ENCODE measurements at regions not wholly inside any gene's neighbourhood (a gene's known extent, or its start where the extent isn't known, plus 50 kb on each side); places are given as distances from the start of the nearest gene placed in this dataset.
"Not testable (repeated sequence)": the region's sequence is repeated elsewhere in the genome, so short reads cannot be mapped to it uniquely, and the experiment has no call there.

DNA sequence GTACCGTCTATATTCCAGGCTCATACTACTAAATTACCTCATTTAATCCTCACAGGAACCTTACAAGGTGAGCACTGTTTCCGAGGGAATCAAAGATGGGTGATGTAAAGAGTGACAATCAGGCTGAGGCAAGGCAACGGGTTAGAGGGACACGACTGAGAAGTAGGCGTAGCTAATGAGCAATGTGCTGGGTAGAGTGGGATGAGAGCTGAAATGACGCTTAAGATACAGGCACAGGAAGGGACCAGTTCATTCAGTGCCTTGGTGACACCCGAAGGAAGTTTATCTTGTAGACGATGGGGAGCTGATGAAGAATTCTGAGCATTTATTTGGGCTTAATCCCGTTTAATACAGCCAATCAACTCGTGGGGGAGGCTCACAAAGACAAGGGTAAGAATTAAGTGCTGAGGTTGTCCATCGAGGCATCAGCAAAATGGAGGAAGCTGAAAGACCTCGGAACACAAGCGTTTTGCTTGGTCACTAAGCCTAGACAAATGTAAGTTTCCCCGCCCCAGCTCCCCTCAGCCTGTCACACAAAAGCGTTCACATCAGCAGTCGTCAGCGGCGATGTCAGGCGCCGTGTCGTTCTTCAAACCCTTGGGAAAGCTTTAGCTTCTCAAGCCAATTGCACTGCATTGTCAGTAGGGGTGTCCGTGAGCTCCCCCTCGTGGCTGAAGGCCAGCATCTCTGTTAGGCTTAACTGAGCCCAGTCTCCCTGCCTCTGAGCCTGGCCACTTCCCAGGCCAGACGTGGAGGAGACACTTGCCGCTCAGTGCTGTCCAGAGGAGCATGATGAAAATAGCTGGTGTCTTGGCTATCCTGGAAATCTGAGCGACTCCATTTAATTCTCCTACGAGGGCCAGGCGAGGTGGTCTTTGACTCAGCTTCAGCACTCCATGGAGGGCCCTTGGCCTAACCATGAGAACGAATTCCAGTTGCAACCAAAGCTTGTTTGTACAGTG lies 288.5 kb upstream of the G2E3 start:
- DNase-seq = peak; percentile 64

DNA sequence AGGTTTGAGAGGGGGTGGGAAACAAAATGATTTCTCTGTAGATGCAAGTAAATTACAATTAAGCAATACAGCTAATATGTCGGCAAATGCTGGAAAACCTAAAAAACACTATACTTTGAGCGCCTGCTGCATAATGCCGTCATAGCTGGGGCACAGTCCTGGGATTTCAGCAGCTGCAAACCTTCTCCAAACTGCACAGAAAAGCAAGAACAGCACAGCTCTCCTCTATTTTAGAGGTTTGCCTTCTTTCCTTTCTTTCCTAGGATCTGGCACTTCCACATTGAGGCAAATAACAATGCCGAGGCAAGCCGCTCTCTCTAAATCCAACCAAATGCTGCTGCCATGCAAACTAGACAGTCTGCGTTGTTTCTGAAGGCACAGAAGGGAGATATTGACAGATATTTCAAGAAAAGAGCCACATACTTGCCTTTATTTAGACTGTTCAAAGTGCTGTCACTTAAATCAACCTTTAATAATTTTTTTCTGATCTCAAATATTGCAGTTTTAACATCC lies 287.1 kb upstream of the G2E3 start:
- DNase-seq = no peak

DNA sequence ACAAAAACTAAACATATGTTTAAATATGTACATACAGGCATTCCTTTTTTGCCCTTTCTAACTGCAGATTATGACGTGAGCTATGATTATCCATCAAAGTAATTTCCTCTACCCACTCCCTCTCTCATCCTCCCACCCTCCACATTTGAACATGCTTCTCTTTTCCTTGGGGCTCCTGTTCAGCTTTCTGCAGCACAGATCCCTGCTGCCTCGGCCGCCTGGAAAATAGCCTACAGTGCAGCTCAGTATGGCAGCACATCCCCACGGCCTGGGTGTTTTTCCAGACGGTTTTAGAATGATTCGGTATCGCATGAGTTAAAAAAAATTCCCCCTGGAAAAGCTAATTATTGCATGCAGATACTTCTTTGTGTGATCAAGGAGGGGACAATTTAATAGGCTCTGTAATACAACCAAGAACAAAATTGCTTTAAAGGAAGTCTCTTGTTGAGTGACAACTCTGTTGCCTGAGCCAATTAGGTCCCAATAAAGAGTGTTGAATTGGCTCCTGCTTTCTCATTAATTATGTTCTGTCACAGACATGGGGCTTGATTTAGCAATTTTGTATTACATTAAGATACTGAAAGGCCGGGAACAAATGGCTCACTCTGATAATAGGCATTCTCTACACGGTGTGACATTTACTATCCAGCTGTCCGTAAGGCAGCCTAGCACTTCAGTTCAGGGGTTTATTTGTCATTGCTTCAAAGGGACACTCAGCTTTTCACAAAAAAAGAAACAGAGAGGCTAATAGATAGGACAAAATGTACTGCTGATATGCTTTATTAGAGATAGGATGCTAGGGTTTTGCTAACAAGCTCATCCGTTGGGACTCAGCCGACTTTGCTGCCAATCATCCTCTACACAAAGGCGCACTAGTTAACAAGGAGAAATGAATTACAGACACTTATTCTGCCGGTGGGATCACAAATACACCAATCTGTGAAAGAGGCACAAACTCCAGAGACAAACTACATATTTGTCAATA lies 285.8 kb upstream of the G2E3 start:
- DNase-seq = no peak

DNA sequence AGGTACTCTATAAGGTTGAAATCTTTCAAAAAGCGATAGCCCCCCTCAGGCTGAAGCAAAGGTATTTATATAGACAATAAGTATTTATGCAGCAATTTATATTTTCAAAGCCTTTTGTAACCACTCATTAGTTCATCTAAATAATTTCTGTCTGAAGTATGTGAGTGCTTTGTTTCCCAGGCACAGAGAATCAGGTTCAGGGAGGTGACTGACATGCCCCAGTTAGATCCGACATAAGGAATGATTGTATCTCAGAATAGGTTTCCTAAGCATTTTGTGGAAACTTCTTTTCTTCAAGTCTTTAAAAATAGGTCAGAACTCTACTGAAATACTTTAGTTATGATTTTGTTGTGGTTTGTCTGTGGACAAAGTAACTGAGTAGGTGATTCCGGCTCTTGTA lies 283.4 kb upstream of the G2E3 start:
- no peak for DNase-seq

DNA sequence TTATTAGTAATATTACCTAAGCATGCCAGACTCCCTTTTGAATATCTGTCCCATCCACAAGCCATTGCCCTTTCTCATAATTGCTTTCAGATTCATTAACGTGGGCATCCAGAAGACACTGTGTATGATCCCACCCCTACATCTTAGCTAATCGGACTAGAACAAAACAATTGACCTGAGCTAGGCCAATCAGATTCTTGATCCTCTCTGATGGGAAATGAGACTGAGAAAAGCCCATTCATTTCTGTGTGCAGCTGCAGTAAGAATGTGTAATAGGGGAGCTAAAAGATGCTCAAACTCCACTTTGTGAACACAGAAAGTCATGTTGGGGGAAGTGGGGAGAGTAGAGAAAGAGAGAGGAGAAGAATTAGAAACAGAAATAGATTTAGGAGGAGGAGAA lies 281.7 kb upstream of the G2E3 start:
- no peak for DNase-seq

DNA sequence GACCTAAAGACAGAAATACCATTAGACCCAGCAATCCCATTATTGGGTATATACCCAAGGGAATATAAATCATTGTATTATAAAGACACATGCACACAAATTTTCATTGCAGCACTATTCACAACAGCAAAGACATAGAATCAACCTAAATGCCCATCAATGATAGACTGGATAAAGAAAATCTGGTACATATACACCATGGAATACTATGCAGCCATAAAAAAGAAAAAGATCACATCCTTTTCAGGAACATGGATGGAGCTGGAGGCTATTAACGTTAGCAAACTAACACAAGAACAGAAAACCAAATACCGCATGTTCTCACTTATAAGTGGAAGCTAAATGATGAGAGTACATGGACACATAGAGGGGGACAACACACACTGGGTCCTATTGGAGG lies 280.1 kb upstream of the G2E3 start:
- DNase-seq = not testable (repeated sequence)

DNA sequence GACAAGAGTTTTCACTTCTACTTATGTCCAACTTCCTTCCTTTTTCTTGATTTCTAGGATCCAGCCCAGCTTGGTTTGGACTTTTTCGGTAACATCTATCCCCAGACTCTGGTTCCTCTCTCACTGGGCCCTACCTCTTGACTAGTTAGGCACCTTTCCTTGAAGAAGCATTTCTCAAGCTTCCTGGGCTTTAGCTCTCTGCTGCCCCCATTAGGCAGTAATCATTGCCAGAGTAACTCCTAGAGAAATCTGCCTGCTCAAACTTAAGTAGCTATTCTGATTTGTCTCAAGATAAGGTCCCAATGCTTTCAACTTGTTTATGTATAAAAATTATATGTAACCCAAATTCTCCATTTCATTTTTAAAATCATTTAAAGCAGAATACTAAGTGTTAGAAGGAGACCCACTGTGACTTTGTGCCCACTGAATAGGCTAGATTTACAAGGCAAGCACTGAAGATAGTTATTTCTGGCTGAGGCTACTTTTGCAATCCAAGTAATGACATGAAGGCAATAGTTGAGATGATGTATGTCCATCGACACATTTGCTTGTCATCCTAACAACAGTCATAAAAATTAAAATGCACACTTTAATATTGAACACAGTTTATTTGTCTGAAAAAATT lies 275.0 kb upstream of the G2E3 start:
- no peak for DNase-seq

DNA sequence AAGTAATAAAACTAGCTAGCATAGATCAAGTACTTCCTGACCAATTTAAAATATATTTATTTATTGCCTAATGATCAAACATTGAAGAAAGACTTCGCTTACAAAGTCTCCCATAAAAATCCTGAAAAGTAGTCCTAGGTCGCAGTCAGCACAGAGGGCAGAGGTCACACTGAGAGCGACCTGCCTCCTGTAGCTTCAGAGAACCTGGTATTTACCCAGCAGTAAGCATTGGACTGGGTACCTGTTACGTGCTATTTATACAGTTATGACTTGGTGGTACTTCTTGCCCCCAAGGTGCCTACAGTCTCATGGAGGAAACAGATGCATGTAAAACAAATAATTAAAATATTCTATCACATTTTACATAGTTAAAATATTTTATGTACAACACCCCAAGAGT lies 274.1 kb upstream of the G2E3 start:
- DNase-seq = no peak

DNA sequence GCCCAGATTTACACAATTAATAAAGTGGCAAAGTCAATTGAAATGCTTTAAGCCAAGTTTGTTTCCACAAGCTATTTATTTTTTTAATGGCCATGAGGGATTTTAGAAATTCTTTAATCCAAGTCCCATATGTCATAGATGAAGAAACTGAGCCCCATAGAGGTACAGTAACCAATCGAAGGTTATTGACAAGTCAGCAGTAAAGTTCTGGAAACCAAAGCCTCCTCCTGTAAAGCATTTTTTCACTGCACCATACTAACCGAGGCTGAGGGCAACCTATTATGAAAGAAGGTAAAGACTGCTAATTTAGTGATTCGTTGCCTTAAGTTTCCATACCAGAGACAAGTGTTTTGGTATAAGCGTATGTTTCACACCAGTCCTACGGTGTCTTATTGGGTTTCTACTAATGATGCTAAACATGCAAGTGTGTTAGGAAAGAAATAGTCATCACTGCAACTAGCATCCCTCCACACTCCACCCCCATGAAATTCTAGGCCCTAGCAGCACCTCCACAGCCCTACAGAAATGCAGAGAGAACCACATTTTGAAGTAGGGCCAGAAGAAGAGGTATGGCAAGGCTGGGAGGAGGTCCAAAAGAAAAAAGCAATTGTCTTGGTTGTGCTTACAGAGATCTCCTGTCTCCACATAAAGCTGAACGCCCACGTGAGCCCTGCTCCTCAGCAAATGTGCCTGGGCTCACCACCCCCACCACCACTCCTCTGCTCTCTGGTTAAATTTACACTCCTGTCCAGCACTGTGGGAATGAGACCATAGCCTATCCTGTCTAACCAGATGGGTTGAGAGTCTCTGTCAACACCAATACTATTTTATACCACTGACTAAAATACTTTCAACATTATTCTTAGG lies 271.1 kb upstream of the G2E3 start:
- DNase-seq = no peak

DNA sequence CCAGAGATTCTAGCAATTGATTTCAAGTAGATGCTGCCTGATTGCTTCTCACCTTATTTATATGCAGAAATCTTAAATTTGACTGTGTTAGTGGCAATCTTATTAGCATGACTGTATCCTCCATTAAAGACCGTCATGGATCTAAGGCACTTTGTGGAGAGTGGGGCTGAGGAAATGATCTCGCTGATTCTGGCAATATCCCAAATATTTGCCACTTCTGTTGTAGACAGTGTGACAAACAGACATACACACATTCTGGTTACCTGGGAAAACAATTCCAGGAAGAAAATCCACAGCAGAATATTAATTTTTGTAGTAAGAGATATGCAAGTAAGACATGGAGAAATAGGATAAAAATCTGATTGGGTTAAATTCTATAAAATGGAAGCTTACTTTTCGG lies 269.0 kb upstream of the G2E3 start:
- DNase-seq = no peak

DNA sequence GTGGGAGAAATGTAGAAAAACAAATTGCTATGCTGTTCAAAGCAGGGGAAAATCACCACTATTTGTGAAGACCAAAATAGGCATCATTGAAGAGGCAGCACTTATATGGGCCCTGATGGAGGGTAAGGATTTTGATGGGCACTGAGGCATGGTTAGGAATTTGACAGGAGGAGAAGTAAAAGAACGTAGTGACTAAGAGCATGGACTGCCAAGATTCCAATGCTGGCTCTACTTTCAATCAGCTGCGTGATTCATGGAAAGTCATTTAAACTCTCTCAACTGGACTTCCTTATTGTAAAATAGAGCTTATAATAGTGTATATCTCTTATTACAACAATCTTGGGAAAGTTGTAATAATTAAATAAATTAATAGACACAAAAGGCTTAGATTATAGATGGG lies 267.7 kb upstream of the G2E3 start:
- DNase-seq = peak; percentile 56

DNA sequence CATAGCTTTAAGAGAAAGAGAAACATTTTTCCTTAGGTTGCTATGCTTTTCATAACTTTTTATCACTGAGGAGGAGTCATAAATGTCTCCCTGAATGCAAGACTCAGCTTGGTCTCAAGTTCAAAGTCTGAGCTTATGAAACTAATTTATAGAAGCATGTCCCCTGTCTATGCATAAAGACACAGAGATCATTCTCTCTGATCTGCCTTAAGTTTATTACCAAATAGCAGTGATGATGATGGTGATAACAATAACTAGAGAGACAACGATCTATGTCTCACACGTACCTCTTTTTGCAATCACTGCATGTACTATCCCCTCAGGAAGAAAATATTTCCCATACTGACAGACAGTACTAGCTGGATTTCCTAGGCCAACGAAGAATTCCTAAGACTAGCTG lies 266.4 kb upstream of the G2E3 start:
- no peak for DNase-seq

DNA sequence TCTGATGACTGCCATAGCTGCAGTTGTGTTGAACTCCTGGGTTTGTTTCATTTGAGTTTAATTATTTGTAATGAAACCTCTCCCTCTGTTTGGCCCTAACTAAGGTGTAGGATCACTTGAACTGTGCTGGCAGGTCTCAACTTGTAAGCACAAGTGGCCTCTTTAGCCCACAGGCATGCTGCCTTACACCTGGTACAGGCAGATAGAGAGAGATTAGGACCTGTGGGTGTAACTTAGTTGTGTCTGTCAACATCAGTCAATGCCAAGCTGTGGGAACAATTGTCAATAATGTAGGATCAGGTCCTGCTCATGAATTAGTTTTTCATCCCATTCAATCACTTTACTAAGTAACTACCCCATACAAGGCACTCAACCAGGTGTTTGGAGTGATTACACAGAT lies 263.0 kb upstream of the G2E3 start:
- no peak for DNase-seq

DNA sequence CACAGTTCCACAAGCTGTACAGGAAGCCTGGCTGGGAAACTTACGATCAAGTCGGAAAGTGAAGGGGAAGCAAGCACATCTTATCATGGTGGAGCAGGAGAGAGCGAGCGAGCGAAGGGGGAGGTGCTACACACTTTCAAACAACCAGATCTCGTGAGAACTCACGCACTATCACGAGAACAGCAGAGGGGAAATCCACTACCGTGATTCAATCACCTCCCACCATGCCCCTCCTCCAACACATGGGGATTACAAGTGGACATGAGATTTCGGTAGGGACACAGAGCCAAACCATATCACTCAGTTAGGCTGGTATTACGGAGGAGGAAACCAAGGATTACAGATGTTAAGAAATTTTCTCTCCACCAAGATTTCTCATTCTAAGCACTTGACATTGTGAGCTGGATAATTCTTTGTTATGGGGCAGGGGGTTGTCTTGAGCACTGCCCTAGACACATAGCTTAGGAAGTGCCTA lies 262.0 kb upstream of the G2E3 start:
- DNase-seq = no peak

DNA sequence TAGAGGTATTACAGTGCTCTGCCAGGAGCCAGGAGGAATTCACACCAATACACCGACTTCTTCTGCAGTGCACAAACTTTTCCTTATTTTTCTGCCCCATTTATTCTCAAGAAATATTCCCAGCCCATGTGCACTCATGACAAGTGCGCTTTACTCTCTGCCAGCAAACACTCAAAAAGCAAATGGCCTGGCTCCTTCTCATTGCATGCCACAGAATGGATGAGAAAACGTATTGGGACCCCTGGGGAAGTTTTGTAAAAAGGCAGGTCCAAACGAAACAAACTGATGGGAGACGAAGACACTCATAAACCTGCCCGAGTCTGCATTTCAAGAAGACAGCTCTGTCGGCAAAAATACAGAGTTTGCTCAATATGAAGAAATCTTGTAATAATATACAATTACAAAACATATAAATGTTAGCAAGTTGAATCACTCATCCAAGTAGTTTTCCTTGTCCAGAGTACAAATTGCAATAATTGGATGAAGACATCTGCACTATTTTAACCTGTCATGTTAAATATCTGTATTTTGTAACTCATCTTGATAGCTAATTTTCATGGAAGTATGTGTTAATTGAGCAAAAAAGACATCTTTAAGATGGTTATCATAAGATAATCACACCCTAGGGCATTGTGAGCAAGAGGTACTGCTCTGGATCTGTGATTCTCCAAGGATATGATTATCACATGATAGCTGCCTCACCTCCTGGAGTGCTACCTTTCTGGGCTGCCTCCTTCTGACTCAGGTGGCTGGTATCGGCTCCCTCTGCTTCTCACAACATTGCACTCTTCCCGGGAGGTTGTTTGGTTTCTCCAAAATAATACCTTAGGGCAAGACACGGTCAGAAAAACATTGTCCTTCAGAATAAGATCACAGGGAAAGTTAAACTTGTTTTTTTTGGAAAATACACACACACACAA lies 260.8 kb upstream of the G2E3 start:
- no peak for DNase-seq

DNA sequence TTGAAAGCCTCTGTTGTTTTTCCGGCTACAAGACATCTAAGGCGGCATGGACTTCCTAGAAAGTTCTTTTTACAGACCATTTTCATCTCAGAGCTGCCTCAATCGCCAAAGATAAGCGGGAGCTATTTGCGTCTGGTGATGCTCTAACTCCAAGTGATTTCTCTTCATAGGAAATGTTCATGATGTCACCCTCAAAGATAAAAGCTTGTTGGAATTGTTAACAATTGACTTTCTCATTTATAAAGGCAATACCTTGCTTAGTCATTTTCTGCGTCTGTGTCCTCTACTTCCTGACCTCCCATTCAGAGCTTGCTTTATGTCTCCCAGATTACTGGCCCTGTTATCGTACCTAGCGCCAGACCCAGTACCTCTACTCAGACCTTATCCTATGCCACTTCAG lies 259.0 kb upstream of the G2E3 start:
- no peak for DNase-seq

DNA sequence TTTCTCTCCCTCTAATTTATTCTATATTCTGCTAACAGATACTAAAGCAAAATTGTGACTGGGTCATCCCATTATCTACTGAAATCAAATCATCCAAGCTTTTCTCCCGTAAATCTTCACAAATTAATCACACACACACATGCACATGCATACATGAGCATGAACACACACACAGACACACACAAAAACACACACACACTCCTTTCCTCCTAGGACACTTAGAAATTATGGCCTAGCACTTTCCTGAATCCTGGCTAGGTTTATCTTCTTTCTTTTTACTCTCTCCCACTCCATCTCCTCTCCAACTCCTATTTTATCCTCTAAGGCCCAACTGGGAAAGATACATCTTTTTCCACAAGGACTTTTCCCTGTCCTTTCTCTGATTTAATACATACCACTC lies 255.6 kb upstream of the G2E3 start:
- no peak for DNase-seq

DNA sequence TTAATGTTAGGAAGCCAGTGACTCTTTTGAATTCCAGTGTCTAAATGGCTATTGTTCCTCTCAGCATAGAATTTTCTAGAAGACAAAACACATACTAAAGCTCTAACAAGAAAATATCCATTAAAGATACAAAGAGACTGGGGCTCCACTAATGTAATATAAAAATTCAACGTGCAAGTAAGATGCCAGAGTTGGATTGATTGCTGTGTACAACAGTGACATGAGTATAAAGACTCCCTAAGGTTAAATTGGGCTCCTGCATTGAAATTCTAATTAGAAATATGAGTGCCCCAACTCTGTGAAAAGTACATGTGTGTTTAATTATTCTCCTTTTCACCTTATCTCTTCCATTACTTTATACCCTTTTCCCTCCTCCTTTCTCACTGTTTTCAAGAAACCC lies 253.6 kb upstream of the G2E3 start:
- no peak for DNase-seq

DNA sequence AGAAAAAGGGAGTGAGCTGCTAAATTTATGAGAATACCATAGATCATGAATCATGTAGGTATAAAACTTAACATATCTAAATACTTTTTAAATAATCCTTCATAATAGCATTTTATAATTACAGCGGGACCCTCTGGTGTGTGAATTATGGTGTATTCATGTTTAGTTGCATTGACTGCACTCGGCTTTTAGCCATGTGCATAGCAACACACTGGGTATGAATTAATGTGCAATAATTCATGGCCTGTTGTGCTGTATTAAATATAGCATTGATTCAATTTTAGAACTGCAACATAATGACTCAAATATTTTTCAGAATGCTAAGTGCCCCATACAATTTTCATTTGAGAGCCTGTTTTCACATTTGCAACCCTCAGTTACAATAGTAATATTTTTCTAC lies 249.6 kb upstream of the G2E3 start:
- no peak for DNase-seq

DNA sequence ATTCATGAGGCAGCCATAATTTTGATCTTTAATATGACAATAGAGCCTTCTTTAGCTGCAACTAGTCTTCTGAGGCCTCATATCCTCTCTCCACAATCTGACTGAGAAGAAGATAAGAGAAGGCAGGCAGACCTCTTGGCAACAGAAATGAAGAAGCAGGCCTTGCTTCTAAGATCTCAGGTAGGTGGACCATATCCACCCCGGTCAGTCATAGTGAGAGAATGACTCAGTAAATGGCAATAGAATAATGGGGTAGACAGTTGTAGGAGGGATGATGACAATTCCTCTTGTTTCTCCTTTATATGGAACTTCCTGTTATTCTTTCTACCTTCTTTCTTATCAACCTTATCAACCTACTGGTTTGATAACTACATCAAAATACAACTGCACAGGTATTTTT lies 246.7 kb upstream of the G2E3 start:
- DNase-seq = no peak

DNA sequence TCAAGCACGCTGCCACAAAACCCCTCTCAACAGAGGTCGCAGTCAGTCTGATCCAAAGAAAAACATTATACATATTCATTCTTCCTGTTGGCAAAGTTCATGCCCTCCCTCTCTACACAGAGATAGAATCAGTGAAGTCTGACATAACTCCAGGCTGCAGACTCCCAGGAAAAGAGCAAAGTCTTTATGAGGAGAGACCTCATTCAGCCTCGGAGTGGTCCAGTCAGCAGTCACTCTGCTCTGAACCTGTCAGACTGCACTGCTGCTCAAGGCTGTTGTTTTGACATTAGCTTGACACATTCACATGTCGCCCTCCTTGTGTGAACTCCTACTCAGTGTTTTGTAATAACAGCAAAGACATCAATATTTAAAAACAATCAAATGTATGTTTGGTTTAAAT lies 241.2 kb upstream of the G2E3 start:
- DNase-seq = no peak
